CD14-positive monocyte (primary cell): ENCODE measurements at regions not wholly inside any gene's neighbourhood (a gene's known extent, or its start where the extent isn't known, plus 50 kb on each side); places are given as distances from the start of the nearest gene placed in this dataset.

Source experiments
- DNase-seq, 3 donors: peaks; one replicate each; pipeline ENCODE4 v3.0.0-alpha.2; 2011 to 2022
- H2AFZ ChIP-seq: 2 replicates; pipeline ENCODE4 v1.6.0; 2012; ENCODE audit warnings: mild to moderate bottlenecking, low read depth, low read length, inconsistent platforms; ENCODE audit not compliant: insufficient read depth, poor library complexity, severe bottlenecking
- H3K27ac ChIP-seq, 2 donors: 1 replicate in 1 of 2; 2 replicates in 1 of 2; pipeline ENCODE4 v1.5.1; 2012 to 2013; ENCODE audit warnings: low read length in 2 of 2, control low read depth in 1 of 2, inconsistent platforms in 1 of 2, low read depth in 1 of 2, mild to moderate bottlenecking in 1 of 2
- H3K27me3 ChIP-seq, 2 donors: one replicate each; pipeline versions ENCODE4 v1.6.0 to v1.6.1; 2011 to 2013; ENCODE audit warnings: low read length in 2 of 2; ENCODE audit not compliant: control insufficient read depth in 2 of 2, insufficient read depth in 2 of 2
- H3K36me3 ChIP-seq, 2 donors: replicated peaks in 1 of 2; 1 replicate in 1 of 2; 2 replicates in 1 of 2; pipeline versions ENCODE4 v1.5.1 to v1.6.1; 2012 to 2013; ENCODE audit warnings: low read length in 2 of 2, control low read depth in 1 of 2, inconsistent platforms in 1 of 2, mild to moderate bottlenecking in 1 of 2; ENCODE audit not compliant: insufficient read depth in 2 of 2, control insufficient read depth in 1 of 2
- H3K4me1 ChIP-seq, 2 donors: 1 replicate in 1 of 2; 2 replicates in 1 of 2; pipeline versions ENCODE4 v1.5.1 to v1.6.1; 2012 to 2013; ENCODE audit warnings: low read length in 2 of 2, control low read depth in 1 of 2, inconsistent platforms in 1 of 2, mild to moderate bottlenecking in 1 of 2, moderate library complexity in 1 of 2; ENCODE audit not compliant: insufficient read depth in 2 of 2, control insufficient read depth in 1 of 2
- H3K4me2 ChIP-seq: replicated peaks from 2 replicates; pipeline ENCODE3; 2012; ENCODE audit warnings: low read length, moderate library complexity, mild to moderate bottlenecking; ENCODE audit not compliant: poor library complexity, severe bottlenecking; ENCODE audit errors: extremely low read depth
- H3K4me3 ChIP-seq, 3 experiments: fragments of 200-600 bp in 1 of 3; sonication (generic) in 1 of 3; replicated peaks in 1 of 3; 1 replicate in 2 of 3; 2 replicates in 1 of 3; pipeline ENCODE4 v1.5.1; 2011 to 2013; ENCODE audit warnings: low read length in 3 of 3, mild to moderate bottlenecking in 3 of 3, control low read depth in 2 of 3, low read depth in 2 of 3, inconsistent platforms in 1 of 3, moderate library complexity in 1 of 3
- H3K79me2 ChIP-seq: 2 replicates; pipeline ENCODE4 v1.6.0; 2012; ENCODE audit warnings: mild to moderate bottlenecking, control low read depth, inconsistent platforms, low read length, moderate library complexity; ENCODE audit not compliant: insufficient read depth
- H3K9ac ChIP-seq: 2 replicates; pipeline ENCODE4 v1.6.0; 2017; ENCODE audit warnings: low read length, mild to moderate bottlenecking; ENCODE audit not compliant: insufficient read depth, poor library complexity, severe bottlenecking
- H3K9me3 ChIP-seq, 2 donors: replicated peaks in 1 of 2; 1 replicate in 1 of 2; 2 replicates in 1 of 2; pipeline versions ENCODE4 v1.5.1 to v1.6.1; 2012 to 2013; ENCODE audit warnings: low read length in 2 of 2, control low read depth in 1 of 2; ENCODE audit not compliant: control insufficient read depth in 1 of 2, insufficient read depth in 1 of 2
- H4K20me1 ChIP-seq: 2 replicates; pipeline ENCODE4 v1.6.0; 2012; ENCODE audit warnings: mild to moderate bottlenecking, low read length, control low read depth, moderate library complexity; ENCODE audit not compliant: insufficient read depth
- H3K27ac Mint-ChIP-seq, 7 donors: one replicate each; pipeline ENCODE4 v1.8.0; 2020; ENCODE audit warnings: mild to moderate bottlenecking in 7 of 7, mixed read lengths in 7 of 7, moderate library complexity in 6 of 7, inconsistent platforms in 2 of 7
- H3K27me3 Mint-ChIP-seq, 3 donors: one replicate each; pipeline ENCODE4 v1.8.0; 2021 to 2022; ENCODE audit warnings: low read depth in 3 of 3, mild to moderate bottlenecking in 3 of 3, mixed read lengths in 3 of 3, moderate library complexity in 3 of 3, inconsistent platforms in 1 of 3
- H3K36me3 Mint-ChIP-seq, 2 donors: one replicate each; pipeline ENCODE4 v1.8.0; 2020; ENCODE audit warnings: mixed read lengths in 2 of 2, inconsistent platforms in 1 of 2, mild to moderate bottlenecking in 1 of 2
- H3K4me1 Mint-ChIP-seq: one replicate; pipeline ENCODE4 v1.8.0; 2020; ENCODE audit warnings: mild to moderate bottlenecking, mixed read lengths
- H3K4me3 Mint-ChIP-seq, 2 donors: one replicate each; pipeline ENCODE4 v1.8.0; 2020; ENCODE audit warnings: mild to moderate bottlenecking in 2 of 2, mixed read lengths in 2 of 2, moderate library complexity in 1 of 2
- H3K9me3 Mint-ChIP-seq, 7 donors: one replicate each; pipeline ENCODE4 v1.8.0; 2020 to 2022; ENCODE audit warnings: mixed read lengths in 7 of 7, mild to moderate bottlenecking in 6 of 7, moderate library complexity in 6 of 7, inconsistent platforms in 2 of 7
- CTCF ChIP-seq: fragments of 200-600 bp; IDR thresholded peaks from one replicate; pipeline ENCODE4 v1.8.0; 2022; ENCODE audit warnings: antibody characterized with exemption, mild to moderate bottlenecking
- WGBS: methylation state at CpG from one replicate; pipeline ENCODE4 v1.1.5; 2013; ENCODE audit warnings: missing lambda C conversion rate; ENCODE audit not compliant: insufficient coverage; 5-methylcytosine and 5-hydroxymethylcytosine counted together
- intact Hi-C, 2 donors: fragments of 100-400 bp; cut with micrococcal nuclease; formaldehyde crosslinking; loops; one replicate each; pipeline versions ENCODE4 v1.15.0 to v1.15.1; 2023

GRCh38 chr2:236366397-236366796, 102.2 kb upstream of the ASB18 start:
- H3K4me3 ChIP-seq: no peak overlapping the region
- no peak for TF ChIP-seq CTCF
- no peaks in the 10 kb centered on the region for H3K9me3 ChIP-seq
- H3K36me3 ChIP-seq: no peaks in the 10 kb centered on the region
- H3K27ac ChIP-seq: no peak overlapping the region
- H2AFZ ChIP-seq: no peak overlapping the region
- H4K20me1 ChIP-seq: no peaks in the 10 kb centered on the region
- no peaks in the 10 kb centered on the region for H3K79me2 ChIP-seq
- H3K4me1 ChIP-seq: no peaks in the 10 kb centered on the region
- peaks cover 0 to 2% of the 10 kb centered on the region in 2 donors for H3K27me3 ChIP-seq
- Mint-ChIP-seq H3K9me3 (no peaks in the 10 kb centered on the region), H3K4me1 (peaks cover 4% of the 10 kb centered on the region), H3K36me3 (no peaks in the 10 kb centered on the region), H3K27me3 (peaks cover 10 to 30% (median 14%) of the 10 kb centered on the region in 3 donors), H3K27ac (no peak overlapping the region), H3K4me3 (peak overlapping the region in 1 of 2 donors; percentile 31)
- intact Hi-C loops: no loop called here
- DNase-seq: no peak
- 0% methylated on average over 1 of the region's 3 CpGs for WGBS
- H3K4me2 ChIP-seq: no peak overlapping the region
- no peak overlapping the region for H3K9ac ChIP-seq

GRCh38 chr2:236367506-236368289, 103.5 kb upstream of the ASB18 start:
- TF ChIP-seq CTCF: no peak
- Histone ChIP-seq H3K79me2 (no peaks in the 10 kb centered on the region), H3K27me3 (no peaks in the 10 kb centered on the region), H2AFZ (no peak overlapping the region), H3K36me3 (no peaks in the 10 kb centered on the region), H3K9ac (no peak overlapping the region), H4K20me1 (no peaks in the 10 kb centered on the region), H3K4me3 (no peak overlapping the region), H3K4me1 (no peaks in the 10 kb centered on the region), H3K9me3 (no peaks in the 10 kb centered on the region), H3K27ac (no peak overlapping the region), H3K4me2 (no peak overlapping the region)
- Mint-ChIP-seq H3K27me3 (peaks cover 10 to 28% (median 15%) of the 10 kb centered on the region in 3 donors), H3K4me1 (peaks cover 4% of the 10 kb centered on the region), H3K9me3 (no peaks in the 10 kb centered on the region), H3K27ac (no peak overlapping the region), H3K36me3 (no peaks in the 10 kb centered on the region), H3K4me3 (peak overlapping the region in 1 of 2 donors; percentile 47)
- WGBS: 97% methylated on average over 6 of the region's 16 CpGs
- DNase-seq: no peak
- intact Hi-C loops: no loop called here
